WTC11 (cell line): ENCODE measurements at regions not wholly inside any gene's neighbourhood (a gene's known extent, or its start where the extent isn't known, plus 50 kb on each side); places are given as distances from the start of the nearest gene placed in this dataset.

Source experiments
- ATAC-seq: fragments of 200-7000 bp; cut with Tn5 transposase; 2 replicates; pipeline ENCODE4 v1.10.0; 2021; ENCODE audit warnings: mild to moderate bottlenecking, moderate library complexity
- CTCF ChIA-PET: fragments of 300-600 bp; sonication (Branson Sonifier 250); formaldehyde crosslinking; loops from one replicate; lab custom pipeline; 2021; ENCODE audit warnings: antibody characterized with exemption; lab: Charles Lee
- POLR2A ChIA-PET: fragments of 350-600 bp; sonication (Branson Sonifier 250); formaldehyde crosslinking; loops from one replicate; lab custom pipeline; 2021; ENCODE audit warnings: antibody characterized with exemption; lab: Charles Lee
- DNase-seq: peaks from one replicate; pipeline ENCODE4 v3.0.0; 2021; ENCODE audit warnings: low spot score
- H3K27ac Mint-ChIP-seq: 2 replicates; pipeline ENCODE4 v1.8.0; 2021; ENCODE audit warnings: mixed read lengths
- H3K27me3 Mint-ChIP-seq: 2 replicates; pipeline ENCODE4 v1.8.0; 2021; ENCODE audit warnings: low read depth, mild to moderate bottlenecking, moderate library complexity, mixed read lengths
- H3K36me3 Mint-ChIP-seq: 2 replicates; pipeline ENCODE4 v1.8.0; 2021; ENCODE audit warnings: mixed read lengths
- H3K4me1 Mint-ChIP-seq: 2 replicates; pipeline ENCODE4 v1.8.0; 2022; ENCODE audit warnings: mixed read lengths
- H3K4me3 Mint-ChIP-seq: 2 replicates; pipeline ENCODE4 v1.8.0; 2021; ENCODE audit warnings: mild to moderate bottlenecking, moderate library complexity, mixed read lengths
- H3K9me3 Mint-ChIP-seq: 2 replicates; pipeline ENCODE4 v1.8.0; 2021; ENCODE audit warnings: mixed read lengths
- ATF3 ChIP-seq: sonication (generic); formaldehyde crosslinking; conservative IDR thresholded peaks from 2 replicates; pipeline ENCODE4 v1.8.1; 2022; ENCODE audit warnings: mild to moderate bottlenecking, missing genetic modification reagents
- E2F4 ChIP-seq: sonication (generic); formaldehyde crosslinking; IDR thresholded peaks from 2 replicates; pipeline ENCODE4 v1.8.1; 2022; ENCODE audit warnings: low read depth, mild to moderate bottlenecking, moderate library complexity, missing genetic modification reagents, borderline replicate concordance
- GRHL2 ChIP-seq: fragments of 250-450 bp; sonication (Bioruptor Pico); IDR thresholded peaks from 2 replicates; pipeline ENCODE4 v1.8.0; 2022; ENCODE audit warnings: mild to moderate bottlenecking, moderate library complexity; ENCODE audit not compliant: insufficient replicate concordance, severe bottlenecking
- NR1H2 ChIP-seq: sonication (generic); formaldehyde crosslinking; IDR thresholded peaks from 2 replicates; pipeline ENCODE4 v1.9.0; 2021; ENCODE audit warnings: mild to moderate bottlenecking, moderate library complexity, missing genetic modification reagents
- PRRX2 ChIP-seq: fragments of 250-450 bp; sonication (Bioruptor Pico); IDR thresholded peaks from 2 replicates; pipeline ENCODE4 v1.8.0; 2021; ENCODE audit warnings: mild to moderate bottlenecking
- SMAD3 ChIP-seq: sonication (generic); formaldehyde crosslinking; IDR thresholded peaks from 2 replicates; pipeline ENCODE4 v1.8.0; 2022; ENCODE audit warnings: missing genetic modification reagents, mild to moderate bottlenecking, borderline replicate concordance
- SMAD4 ChIP-seq: sonication (generic); formaldehyde crosslinking; IDR thresholded peaks from 2 replicates; pipeline ENCODE4 v1.8.0; 2022; ENCODE audit warnings: mild to moderate bottlenecking, missing genetic modification reagents
- SP1 ChIP-seq: sonication (generic); formaldehyde crosslinking; conservative IDR thresholded peaks from 2 replicates; pipeline ENCODE4 v1.8.1; 2022; ENCODE audit warnings: missing genetic modification reagents
- TP53 ChIP-seq: sonication (generic); formaldehyde crosslinking; IDR thresholded peaks from 2 replicates; pipeline ENCODE4 v1.8.1; 2023; ENCODE audit warnings: mild to moderate bottlenecking, missing genetic modification reagents
- ZBTB43 ChIP-seq: sonication (generic); formaldehyde crosslinking; IDR thresholded peaks from 2 replicates; pipeline ENCODE4 v1.8.1; 2023; ENCODE audit warnings: mild to moderate bottlenecking, missing genetic modification reagents
- ZNF121 ChIP-seq: sonication (generic); formaldehyde crosslinking; IDR thresholded peaks from 2 replicates; pipeline ENCODE4 v1.8.0; 2023; ENCODE audit warnings: missing genetic modification reagents
- ZNF219 ChIP-seq: sonication (generic); formaldehyde crosslinking; IDR thresholded peaks from 2 replicates; pipeline ENCODE4 v1.8.0; 2023; ENCODE audit warnings: missing genetic modification reagents, mild to moderate bottlenecking, borderline replicate concordance
- ZNF263 ChIP-seq: sonication (generic); formaldehyde crosslinking; IDR thresholded peaks from 2 replicates; pipeline ENCODE4 v1.8.1; 2022; ENCODE audit warnings: low read depth, mild to moderate bottlenecking, moderate library complexity, missing genetic modification reagents
- ZNF425 ChIP-seq: fragments of 250-450 bp; sonication (Bioruptor Pico); conservative IDR thresholded peaks from 2 replicates; pipeline ENCODE4 v1.9.0; 2021; ENCODE audit warnings: mild to moderate bottlenecking
- ZNF532 ChIP-seq: fragments of 250-450 bp; sonication (Bioruptor Pico); IDR thresholded peaks from 2 replicates; pipeline ENCODE4 v1.9.0; 2021; ENCODE audit warnings: mild to moderate bottlenecking, borderline replicate concordance

GRCh38 chr13:50574731-50575130 is 268.8 kb downstream of the DLEU7 start (continued):
- TF ChIP-seq ZNF532 (CRISPR knock-in tag): no peak
- TF ChIP-seq ZNF121 (CRISPR knock-in tag): no peak
- no peak for TF ChIP-seq SP1 (CRISPR knock-in tag)
- no peak for TF ChIP-seq ATF3 (CRISPR knock-in tag)
- TF ChIP-seq TP53 (CRISPR knock-in tag): no peak
- TF ChIP-seq NR1H2 (CRISPR knock-in tag): no peak
- no peak for TF ChIP-seq SMAD3 (CRISPR knock-in tag)

GRCh38 chr13:50575138-50575537 is 268.4 kb downstream of the DLEU7 start:
- no peak for ATAC-seq
- no peak for DNase-seq
- no peak for TF ChIP-seq E2F4 (CRISPR knock-in tag)
- no peak for TF ChIP-seq ZNF425
- no peak for TF ChIP-seq GRHL2 (CRISPR knock-in tag)
- no peak for TF ChIP-seq ZBTB43
- no peak for TF ChIP-seq ATF3 (CRISPR knock-in tag)
- TF ChIP-seq ZNF263 (CRISPR knock-in tag): no peak
- no peak for TF ChIP-seq NR1H2 (CRISPR knock-in tag)
- no peak for TF ChIP-seq SP1 (CRISPR knock-in tag)
- no peak overlapping the region for H3K4me3 Mint-ChIP-seq
- H3K27me3 Mint-ChIP-seq: no peaks in the 10 kb centered on the region
- ChIA-PET CTCF (no interaction called here), POLR2A (no interaction called here)
- no peak overlapping the region for H3K27ac Mint-ChIP-seq
- H3K36me3 Mint-ChIP-seq: no peaks in the 10 kb centered on the region
- H3K4me1 Mint-ChIP-seq: peaks cover 10% of the 10 kb centered on the region
- H3K9me3 Mint-ChIP-seq: peaks cover 16% of the 10 kb centered on the region

- POLR2A ChIA-PET: no interaction called here
These were observed 267.3 kb downstream of the DLEU7 start for GRCh38 chr13:50576156-50576555.

More at GRCh38 chr13:50576156-50576555, 267.3 kb downstream of the DLEU7 start:
- Mint-ChIP-seq H3K27ac (no peak overlapping the region), H3K9me3 (peaks cover 10% of the 10 kb centered on the region), H3K4me1 (peaks cover 14% of the 10 kb centered on the region), H3K4me3 (no peak overlapping the region), H3K27me3 (no peaks in the 10 kb centered on the region), H3K36me3 (no peaks in the 10 kb centered on the region)
- CTCF ChIA-PET: interaction anchor here (1.1 kb wide), 1 partner anchor 225 kb away, joined by 3 read pairs; no protein-coding TSS in a partner anchor
- DNase-seq (no peak), ATAC-seq (no peak)
- TF ChIP-seq PRRX2 (CRISPR knock-in tag): no peak
- TF ChIP-seq ZNF263 (CRISPR knock-in tag): no peak
- TF ChIP-seq SMAD4: no peak
- TF ChIP-seq ZNF219 (CRISPR knock-in tag): no peak
